Astrocyte of the spinal cord (primary cell): ENCODE measurements at regions not wholly inside any gene's neighbourhood (a gene's known extent, or its start where the extent isn't known, plus 50 kb on each side); places are given as distances from the start of the nearest gene placed in this dataset.
"Not testable (repeated sequence)": the region's sequence is repeated elsewhere in the genome, so short reads cannot be mapped to it uniquely, and the experiment has no call there.

Source experiments
- DNase-seq: peaks from one replicate; pipeline ENCODE4 v3.0.0; 2011; ENCODE audit warnings: low read depth, low spot score
- H3K4me3 ChIP-seq: 2 replicates; pipeline ENCODE4 v1.5.1; 2011; ENCODE audit warnings: low read depth, mild to moderate bottlenecking, low read length, moderate library complexity
- CTCF ChIP-seq: IDR thresholded peaks from 2 replicates; pipeline ENCODE4 v1.5.1; 2012; ENCODE audit warnings: low read depth, mild to moderate bottlenecking, low read length, inconsistent platforms
- in situ Hi-C: cut with HindIII; loops from 2 replicates; pipeline ENCODE4 v1.10.0; 2017; ENCODE audit warnings: low sequenced_read_pairs

- DNase-seq = no peak
- in situ Hi-C loops = no loop called here
- no peak overlapping the region for H3K4me3 ChIP-seq
- no peak for TF ChIP-seq CTCF
Measured at GRCh38 chrX:5674036-5674435, 554.6 kb downstream of the NLGN4X start.

GRCh38 chrX:5672099-5672498 lies 556.6 kb downstream of the NLGN4X start:
- no peak overlapping the region for H3K4me3 ChIP-seq

GRCh38 chrX:5666689-5667088 lies 562.0 kb downstream of the NLGN4X start:
- in situ Hi-C loops, DNase-seq, H3K4me3 ChIP-seq: not testable (repeated sequence)

More at GRCh38 chrX:5672099-5672498, 556.6 kb downstream of the NLGN4X start:
- TF ChIP-seq CTCF = no peak
- in situ Hi-C loops = no loop called here
- DNase-seq = no peak

GRCh38 chrX:5656544-5656943 lies 572.1 kb downstream of the NLGN4X start:
- H3K4me3 ChIP-seq = no peak overlapping the region
- in situ Hi-C loops = no loop called here
- TF ChIP-seq CTCF = no peak
- no peak for DNase-seq

- no peak for TF ChIP-seq CTCF
- in situ Hi-C loops = no loop called here
- DNase-seq = no peak
- H3K4me3 ChIP-seq = no peak overlapping the region
Measured at GRCh38 chrX:5650904-5651303, 577.8 kb downstream of the NLGN4X start.

- TF ChIP-seq CTCF = no peak
- in situ Hi-C loops = no loop called here
- no peak for DNase-seq
- no peak overlapping the region for H3K4me3 ChIP-seq
Measured at GRCh38 chrX:5648941-5649568, 579.6 kb downstream of the NLGN4X start.

- no peak overlapping the region for H3K4me3 ChIP-seq
- DNase-seq = no peak
- in situ Hi-C loops = no loop called here
- TF ChIP-seq CTCF = no peak
Measured at GRCh38 chrX:5646818-5647217, 581.8 kb downstream of the NLGN4X start.
